GM18507 (cell line): ENCODE measurements at regions not wholly inside any gene's neighbourhood (a gene's known extent, or its start where the extent isn't known, plus 50 kb on each side); places are given as distances from the start of the nearest gene placed in this dataset.
"Not testable (repeated sequence)": the region's sequence is repeated elsewhere in the genome, so short reads cannot be mapped to it uniquely, and the experiment has no call there.

Source experiments
- DNase-seq: peaks from one replicate; pipeline ENCODE4 v3.0.0; 2011; ENCODE audit warnings: low read depth; ENCODE audit not compliant: insufficient read length; ENCODE audit errors: extremely low spot score
- FAIRE-seq: peaks from 2 replicates; lab custom pipeline; 2011; peaks lifted over from hg19 to GRCh38; lab: Jason Lieb, UNC

DNA sequence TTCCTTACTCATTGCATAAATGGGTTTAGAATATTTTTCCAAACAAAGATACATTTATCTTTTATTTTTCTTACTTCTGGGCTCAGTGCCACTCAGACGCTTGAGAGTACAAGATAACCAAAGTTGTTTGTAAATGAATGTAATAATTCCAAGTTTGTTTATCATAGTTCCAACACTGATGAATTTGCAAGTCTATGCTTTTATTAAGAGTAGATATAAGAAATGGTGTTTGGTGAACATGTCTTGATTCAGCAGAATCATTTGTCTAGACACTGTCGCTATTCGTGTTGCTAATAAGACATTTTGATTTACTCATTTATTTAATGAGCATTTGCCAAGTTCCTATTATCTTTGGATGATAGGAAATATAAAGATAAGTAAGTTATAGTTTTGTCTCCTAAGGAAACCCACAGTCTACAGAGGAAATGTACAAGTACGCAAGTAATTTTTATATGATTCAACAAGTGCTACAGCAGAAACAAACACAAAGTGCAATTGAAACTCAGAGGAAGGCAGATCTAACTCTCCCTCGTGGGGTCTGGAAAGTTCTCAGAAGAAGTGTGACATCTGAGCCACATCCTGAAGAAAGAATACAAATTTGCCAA lies 132.8 kb upstream of the FSCB start:
- DNase-seq = no peak
- no peak for FAIRE-seq

DNA sequence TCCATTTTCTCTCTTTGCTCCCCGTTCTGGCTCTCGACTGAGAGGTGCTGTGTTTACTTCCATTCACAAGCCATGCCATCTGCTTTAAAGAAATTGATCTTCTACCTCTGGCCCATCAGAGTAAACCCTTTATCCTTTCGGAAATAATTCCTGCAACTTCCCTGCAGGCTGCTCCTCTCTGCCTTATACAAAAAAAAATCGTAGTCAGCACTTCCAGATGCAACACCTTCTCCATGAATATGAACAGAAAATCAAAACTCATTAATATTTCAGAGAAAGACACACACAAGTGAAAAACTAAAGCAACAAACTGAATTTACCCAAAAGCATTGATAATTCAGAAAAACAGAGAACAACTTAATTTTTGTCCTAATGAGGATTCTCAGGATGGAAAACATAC lies 127.6 kb upstream of the FSCB start:
- DNase-seq (no peak), FAIRE-seq (no peak)

DNA sequence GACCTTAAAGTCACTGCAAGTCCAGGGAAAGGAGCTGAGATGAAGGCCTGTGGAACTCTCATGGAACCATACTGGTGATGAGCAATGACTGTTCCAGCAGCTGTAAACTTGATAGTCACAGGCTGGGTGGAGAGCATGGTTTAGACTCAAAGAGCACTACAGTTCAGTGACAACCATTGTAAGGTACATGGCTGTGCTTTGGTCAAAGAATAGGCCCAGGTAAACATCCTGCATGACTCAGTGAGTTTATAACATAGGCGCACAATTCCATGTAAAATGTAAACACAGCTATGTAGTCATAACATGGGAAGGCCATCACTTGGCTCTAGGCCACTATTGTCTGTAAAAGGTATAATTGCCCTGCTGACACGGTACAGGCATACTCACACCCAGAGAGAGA lies 119.3 kb upstream of the FSCB start:
- DNase-seq (no peak), FAIRE-seq (no peak)

DNA sequence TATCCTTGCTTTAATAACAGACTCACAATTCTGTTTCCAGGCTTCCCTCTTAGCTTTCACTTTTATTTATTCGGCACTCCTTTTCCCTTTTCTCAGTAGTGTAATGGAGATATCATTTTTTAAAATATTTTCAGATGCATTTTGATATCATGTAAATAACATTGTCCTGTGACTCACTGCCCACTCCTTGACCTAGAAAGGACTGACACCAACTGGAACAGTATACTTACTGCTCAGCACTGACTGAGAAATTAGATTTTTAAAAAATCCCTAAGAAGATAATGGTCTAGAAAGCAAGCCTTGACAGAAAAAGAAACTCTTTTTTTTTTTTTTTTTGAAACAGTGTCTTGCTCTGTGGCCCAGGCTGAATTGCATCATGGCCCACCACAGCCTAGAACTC lies 118.0 kb upstream of the FSCB start:
- DNase-seq = no peak
- FAIRE-seq = no peak

DNA sequence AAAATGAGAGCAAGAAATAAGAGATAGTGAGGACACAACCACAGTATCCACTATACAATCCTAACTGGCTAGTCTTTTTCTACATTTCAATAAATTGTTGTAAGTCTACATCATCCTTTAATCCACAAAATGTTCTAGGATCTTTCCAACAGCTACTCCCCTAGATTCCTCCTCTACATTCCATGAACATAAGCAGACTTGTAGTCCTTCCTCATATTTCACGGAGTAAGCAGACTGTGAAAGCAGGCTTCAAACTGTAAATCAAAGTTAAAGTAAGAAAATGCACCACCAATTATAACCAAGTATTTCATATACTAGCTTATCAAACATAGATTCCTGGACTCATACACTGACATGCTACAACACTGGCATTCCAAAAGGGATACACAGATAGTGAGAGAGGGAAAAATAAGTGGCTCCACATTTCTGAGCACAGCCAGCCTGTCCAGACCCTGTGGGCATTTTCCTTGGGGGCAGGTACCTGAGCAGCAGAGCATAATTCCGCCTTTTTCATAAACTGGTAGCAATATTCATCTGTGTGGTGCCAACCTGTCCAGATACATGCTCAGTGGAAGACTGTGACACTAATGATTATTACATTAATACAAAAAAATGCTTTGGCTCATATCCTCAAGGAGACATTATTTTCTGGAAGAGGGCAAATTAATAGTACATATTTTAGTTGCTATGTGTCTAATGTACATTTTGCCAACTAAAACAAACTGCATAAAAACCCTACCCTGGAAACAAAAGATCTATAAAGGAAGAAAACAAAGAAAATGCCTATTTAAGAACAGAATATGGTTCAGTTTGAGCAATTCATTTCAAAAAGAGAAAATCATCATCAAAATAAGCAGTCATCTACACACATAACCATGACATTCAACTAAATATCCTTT lies 113.3 kb upstream of the FSCB start:
- DNase-seq = no peak
- no peak for FAIRE-seq

DNA sequence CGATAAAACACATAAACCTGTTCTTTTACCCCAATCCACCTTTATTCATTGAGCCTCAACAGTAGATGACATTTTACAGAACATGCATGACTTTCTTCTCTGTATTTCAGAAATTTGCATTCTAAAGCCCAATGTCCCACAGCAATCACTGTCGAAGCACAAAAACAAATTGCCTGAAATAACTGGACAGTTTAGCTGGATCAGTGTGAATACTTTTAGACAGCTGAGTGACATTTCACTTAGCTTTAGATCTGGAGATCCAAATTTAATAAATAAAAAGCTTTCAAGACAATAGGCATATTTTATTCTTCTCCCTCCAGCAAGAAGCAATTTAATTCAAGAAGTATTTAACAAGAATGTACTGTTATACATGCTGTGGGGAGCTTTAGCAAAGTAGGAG lies 109.1 kb upstream of the FSCB start:
- FAIRE-seq = no peak
- no peak for DNase-seq

DNA sequence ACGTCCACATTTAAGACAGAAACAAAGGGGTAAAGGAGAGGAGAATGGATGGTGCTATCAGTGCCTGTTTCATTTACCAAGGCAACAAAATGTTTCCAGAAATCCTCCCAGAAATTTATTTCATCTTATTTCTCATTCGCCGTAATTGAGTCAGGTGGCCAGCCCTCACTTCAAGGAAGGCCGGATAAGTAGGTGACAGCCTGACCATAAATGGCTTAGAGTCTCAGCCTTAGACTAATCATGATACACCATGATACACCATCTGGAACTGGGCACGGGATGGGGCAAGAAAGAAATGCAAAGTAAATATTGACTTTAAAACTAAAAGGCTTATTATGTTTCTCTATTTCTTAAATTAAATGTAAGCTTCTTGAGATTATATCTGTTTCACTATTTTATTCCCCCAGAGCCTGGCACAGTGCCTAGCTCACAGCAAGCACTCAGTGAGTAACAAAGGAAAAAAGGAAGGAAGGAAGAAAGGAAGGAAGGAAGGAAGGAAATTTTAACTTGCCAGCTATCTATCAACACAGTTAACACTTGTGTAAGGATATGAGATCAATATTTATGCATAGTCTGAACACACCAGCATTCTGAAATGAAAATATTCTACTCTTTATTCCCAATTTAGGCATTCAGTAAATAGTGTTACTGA lies 106.1 kb upstream of the FSCB start:
- FAIRE-seq (no peak), DNase-seq (no peak)

DNA sequence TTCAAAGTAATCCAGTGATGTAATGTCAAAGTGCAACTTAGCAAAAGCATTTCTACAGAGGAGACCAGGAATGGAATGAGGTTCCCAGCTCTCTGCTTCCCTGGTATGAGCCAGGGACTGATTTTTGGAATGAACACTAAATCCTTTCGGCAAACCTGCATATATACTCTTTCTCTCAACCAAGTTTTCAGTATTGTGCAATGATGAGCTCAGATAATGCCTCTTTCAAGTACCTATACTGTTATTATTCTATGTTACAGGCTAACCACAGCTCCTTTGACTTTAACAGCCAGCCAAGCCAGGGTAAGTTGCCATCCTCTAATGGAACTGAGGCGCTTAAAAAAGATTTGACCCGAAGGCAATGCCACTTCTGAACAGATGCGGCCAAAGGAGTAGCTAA lies 104.9 kb upstream of the FSCB start:
- FAIRE-seq (no peak), DNase-seq (no peak)

DNA sequence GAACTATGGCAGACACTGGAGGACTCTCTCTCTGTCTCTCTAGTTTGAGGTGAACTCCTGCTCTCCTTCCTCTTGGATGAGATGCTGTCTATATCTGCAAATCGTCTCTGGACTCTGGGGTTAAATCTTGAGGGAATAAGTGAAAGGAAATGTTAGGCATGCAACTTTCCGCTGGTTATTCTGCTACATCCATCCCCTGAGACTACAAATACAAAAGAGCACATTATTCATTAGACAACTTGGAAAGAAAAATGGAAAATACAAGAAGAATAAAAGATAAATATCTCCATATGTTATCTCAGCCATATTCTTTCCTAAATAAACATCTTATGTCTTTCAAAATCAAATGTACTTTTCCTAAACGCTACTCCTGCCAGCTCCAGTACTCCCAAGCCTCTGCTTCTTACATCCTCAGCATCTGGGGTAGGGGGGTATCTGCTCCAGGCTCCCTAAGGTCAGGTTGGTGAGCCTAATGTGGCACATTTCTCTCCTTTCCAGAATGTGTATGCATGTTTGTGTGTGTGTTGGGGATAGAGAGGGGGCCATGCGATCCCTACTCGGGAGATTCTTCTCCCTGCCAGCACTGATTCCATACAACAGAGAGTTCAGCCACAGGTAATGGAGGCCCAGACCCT lies 102.9 kb upstream of the FSCB start:
- DNase-seq = no peak
- FAIRE-seq = no peak

DNA sequence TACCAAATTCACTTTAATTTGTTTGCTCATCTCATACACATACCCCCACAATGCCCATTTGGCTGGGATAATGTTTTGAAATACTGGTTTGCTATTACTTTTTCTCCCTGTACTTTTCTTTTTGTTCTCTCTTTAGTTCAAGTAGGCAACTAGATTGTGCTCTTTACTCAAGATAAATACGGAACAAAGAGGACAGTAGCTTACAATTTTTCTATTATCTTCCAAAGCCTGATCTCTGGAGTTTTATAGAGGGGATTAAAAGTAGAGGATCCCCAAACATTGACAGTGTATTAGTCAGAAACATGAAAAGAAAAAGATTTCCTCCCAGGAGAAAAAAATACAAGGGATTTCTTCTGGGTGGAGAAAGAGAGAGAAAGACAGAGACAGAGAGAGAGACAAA lies 102.1 kb upstream of the FSCB start:
- FAIRE-seq (no peak), DNase-seq (no peak)

DNA sequence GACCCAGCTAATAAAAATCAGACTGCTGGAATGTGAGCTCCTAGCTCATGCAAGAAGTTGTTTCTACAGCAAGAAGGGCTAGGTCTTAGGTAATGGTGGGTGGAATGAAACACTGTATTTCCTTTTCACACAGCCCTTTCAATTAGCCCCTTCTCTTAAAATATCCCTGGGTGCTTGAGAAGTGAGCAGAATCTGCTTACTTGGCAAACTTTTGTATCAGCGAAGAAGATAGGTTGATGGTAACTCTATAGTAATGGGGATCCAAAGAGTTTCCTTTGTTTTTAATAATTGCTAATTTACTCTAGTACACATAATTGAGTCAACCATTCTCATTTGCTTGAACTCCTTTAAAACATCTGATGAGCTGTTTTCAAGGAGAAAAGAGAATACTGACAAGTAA lies 100.6 kb upstream of the FSCB start:
- no peak for DNase-seq
- FAIRE-seq = no peak

DNA sequence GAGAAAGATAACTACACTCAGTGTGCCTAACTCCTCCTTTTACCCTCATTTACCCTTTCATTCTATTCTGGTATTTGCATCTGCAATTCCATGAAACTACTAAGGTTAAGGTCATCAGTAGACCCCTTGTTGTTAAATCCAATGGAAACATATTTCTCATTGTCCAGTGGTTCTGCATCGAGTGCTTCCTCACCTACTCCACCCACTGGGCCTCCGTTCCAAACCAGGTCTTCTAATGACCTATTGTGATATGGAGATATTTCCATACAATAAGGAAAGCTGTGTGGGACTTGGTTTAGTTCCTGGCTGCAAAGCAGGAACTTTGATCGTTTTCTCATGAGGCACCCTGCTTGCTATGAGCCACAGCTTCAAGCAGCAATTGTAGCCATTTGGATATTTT lies 99.5 kb upstream of the FSCB start:
- FAIRE-seq = no peak
- DNase-seq = no peak

DNA sequence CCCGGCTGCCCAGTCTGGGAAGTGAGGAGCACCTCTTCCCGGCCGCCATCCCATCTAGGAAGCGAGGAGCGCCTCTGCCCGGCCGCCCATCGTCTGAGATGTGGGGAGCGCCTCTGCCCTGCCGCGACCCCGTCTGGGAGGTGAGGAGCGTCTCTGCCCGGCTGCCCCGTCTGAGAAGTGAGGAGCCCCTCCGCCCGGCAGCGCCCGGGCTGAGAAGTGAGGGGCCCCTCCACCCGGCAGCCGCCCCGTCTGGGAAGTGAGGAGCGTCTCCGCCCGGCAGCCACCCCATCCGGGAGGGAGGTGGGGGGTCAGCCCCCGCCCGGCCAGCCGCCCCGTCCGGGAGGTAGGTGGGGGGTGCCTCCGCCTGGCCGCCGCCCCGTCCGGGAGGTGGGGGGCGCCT lies 94.2 kb upstream of the FSCB start:
- not testable (repeated sequence) for DNase-seq, FAIRE-seq

DNA sequence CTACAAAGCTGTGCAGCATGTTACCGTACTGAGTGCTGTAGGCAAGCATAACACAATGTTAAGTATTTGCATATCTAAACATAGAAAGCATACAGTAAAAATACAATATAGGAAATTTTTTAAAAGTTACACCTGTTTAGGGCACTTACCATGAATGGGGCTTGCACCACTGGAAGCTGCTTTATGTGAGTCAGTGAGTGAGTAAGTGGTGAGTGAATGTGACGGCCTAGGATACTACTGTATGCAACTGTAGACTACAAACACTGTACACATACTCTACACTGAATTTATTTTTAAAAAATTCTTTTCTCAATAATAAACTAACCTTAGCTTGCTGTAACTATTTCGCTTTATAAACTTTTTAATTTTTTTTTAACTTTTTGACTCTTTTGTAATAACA lies 82.1 kb upstream of the FSCB start:
- no peak for FAIRE-seq
- no peak for DNase-seq

DNA sequence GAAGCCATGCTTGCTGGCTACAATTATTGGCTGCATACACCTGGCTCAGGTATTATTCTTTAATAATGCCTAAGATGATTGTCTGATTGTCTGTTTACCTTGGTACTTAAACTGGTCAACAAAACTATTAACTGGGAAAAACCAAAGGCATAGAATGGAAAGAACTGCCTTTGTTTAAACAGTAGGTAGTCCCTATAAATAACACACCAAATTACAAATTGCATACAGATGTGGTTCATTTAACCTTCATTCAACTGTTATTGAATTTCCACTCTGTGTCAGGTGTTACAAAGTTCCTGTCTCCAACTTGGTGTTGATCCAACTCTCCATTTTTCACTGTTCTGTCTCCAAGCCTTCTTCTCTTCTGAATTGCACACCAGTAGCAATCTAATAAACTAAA lies 79.8 kb upstream of the FSCB start:
- no peak for FAIRE-seq
- no peak for DNase-seq

DNA sequence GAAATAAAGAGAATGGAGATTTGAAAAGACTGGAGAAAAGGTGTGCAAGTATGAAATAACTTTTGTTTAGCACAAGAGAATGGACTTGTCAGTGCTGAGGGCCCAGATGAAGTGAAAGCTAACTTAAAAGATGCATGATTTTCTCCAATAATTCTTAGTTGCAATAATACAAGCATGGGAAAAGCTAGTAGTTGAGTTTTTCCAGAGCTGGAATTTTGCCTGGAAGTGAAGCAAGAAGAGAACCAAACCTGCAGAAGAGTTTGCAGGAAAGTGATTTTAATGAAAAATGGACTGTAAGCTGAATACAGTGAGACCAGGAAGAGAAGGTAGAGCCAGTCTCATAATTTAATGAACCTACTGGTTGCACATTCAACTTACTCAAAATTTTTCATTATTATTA lies 69.3 kb upstream of the FSCB start:
- FAIRE-seq = no peak
- no peak for DNase-seq

DNA sequence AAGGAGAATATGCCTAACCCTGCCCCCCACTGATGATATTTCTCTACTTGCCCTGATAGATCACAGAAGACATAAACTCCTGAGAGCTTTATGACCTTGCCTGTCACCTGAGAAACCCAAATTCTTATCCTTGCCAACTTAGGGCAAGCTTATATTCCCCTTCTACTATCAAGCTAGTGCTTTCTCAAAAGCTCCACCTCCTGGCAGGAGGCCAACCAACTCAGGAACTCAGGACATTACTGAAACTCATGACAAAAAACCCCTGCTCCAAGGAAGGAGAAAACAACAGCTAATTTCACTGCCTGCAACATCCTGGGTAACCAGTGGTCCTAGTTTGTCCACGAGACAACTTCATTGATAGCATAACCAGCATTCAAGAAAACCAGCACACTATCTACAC lies 60.9 kb upstream of the FSCB start:
- DNase-seq (no peak), FAIRE-seq (no peak)

DNA sequence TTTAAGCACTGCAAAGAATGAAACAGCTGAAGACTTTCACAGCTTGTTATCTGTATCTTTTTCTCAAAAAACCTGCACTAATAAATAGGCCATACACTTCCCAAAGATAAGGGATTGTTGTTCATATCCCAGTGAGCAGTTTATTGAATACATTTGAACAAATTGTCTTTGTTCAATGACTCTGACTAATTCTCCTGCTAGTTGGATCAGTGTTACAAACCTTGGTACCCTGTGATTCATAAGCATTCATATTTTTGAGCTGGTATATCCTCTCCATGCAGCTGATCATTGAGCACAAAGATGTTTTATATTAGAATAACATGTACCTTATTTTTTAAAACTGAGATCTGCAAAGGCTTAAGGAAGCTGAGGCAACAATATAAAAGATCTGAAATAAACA lies 58.9 kb upstream of the FSCB start:
- FAIRE-seq = no peak
- no peak for DNase-seq

DNA sequence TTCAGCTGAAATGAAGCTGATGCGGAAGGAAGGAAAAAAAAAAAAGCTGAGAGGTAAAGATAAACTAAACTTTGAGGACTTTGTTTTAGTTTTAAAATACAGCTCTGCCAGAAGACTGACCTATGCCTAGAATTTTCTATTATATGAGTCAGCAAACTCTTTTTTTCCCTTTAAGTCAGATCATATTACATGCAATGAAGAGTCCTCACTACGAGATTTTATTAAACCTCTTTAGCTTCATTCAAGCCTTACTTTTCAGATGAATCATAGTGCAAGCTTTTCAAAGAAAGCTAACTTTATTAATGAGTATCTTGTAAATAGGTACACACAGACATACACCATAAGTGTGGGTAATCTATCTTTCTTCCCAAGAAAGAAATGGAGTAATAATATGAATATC lies 57.8 kb upstream of the FSCB start:
- FAIRE-seq (no peak), DNase-seq (no peak)
